Body of pancreas (tissue), 4 donors: ENCODE measurements at regions not wholly inside any gene's neighbourhood (a gene's known extent, or its start where the extent isn't known, plus 50 kb on each side); places are given as distances from the start of the nearest gene placed in this dataset.

Experiments
- ATAC-seq: fragments of 150-250 bp; one replicate; pipeline ENCODE4 v1.9.1; 2016
- DNase-seq, 4 donors: peaks; one replicate each; pipeline ENCODE4 v3.0.0-alpha.2; 2019
- H3K27ac ChIP-seq, 4 donors: fragments of 200-600 bp; sonication (generic); 1 replicate in 3 of 4; 2 replicates in 1 of 4; pipeline versions ENCODE4 v1.5.1 to v1.6.1; 2016 to 2019; ENCODE audit warnings: mild to moderate bottlenecking in 1 of 4, mixed read lengths in 1 of 4, moderate library complexity in 1 of 4
- H3K27me3 ChIP-seq, 2 donors: fragments of 200-600 bp; sonication (generic); one replicate each; pipeline ENCODE4 v1.6.0; 2016; ENCODE audit warnings: mild to moderate bottlenecking in 1 of 2
- H3K36me3 ChIP-seq, 2 donors: fragments of 200-600 bp; sonication (generic); replicated peaks in 1 of 2; 2 replicates each; pipeline ENCODE4 v1.5.1; 2016; ENCODE audit warnings: low read depth in 2 of 2; ENCODE audit not compliant: insufficient read depth in 1 of 2
- H3K4me1 ChIP-seq: fragments of 200-600 bp; sonication (generic); one replicate; pipeline ENCODE4 v1.6.0; 2016
- H3K4me3 ChIP-seq, 2 donors: fragments of 200-600 bp; sonication (generic); 1 replicate in 1 of 2; 2 replicates in 1 of 2; pipeline ENCODE4 v1.5.1; 2016 to 2019
- H3K9me3 ChIP-seq, 3 donors: fragments of 200-600 bp; sonication (generic); 1 replicate in 2 of 3; 2 replicates in 1 of 3; pipeline ENCODE4 v1.5.1; 2016
- CTCF ChIP-seq, 7 experiments: fragments of 450-650 bp in 4 of 7; fragments of 200-600 bp in 3 of 7; sonication (generic) in 3 of 7; IDR thresholded peaks; one replicate each; pipeline ENCODE4 v1.5.1; 2016 to 2019; ENCODE audit warnings: antibody characterized with exemption in 7 of 7
- POLR2A ChIP-seq, 3 donors: fragments of 450-650 bp; IDR thresholded peaks; one replicate each; pipeline ENCODE4 v1.6.1; 2016; ENCODE audit warnings: antibody characterized with exemption in 3 of 3, mild to moderate bottlenecking in 2 of 3
- WGBS, 2 donors: methylation state at CpG; one replicate each; pipeline ENCODE4 v1.1.5; 2017; 5-methylcytosine and 5-hydroxymethylcytosine counted together
- intact Hi-C: fragments of 100-400 bp; cut with DNase I; formaldehyde crosslinking; loops from one replicate; pipeline ENCODE4 v1.15.1; 2023

- intact Hi-C loops, result no loop called here
- ATAC-seq (no peak), DNase-seq (no peak)
- H3K4me1 ChIP-seq, result peaks cover 30% of the 10 kb centered on the region
- no peaks in the 10 kb centered on the region for H3K27me3 ChIP-seq
- TF ChIP-seq POLR2A (IDR thresholded peaks at IDR 0.05), result no peak
- no peak for TF ChIP-seq CTCF (IDR thresholded peaks at IDR 0.05)
- 82 to 85% methylated on average over 6 of the region's 6 CpGs for WGBS, 2 donors
- H3K9me3 ChIP-seq, result no peaks in the 10 kb centered on the region
- no peaks in the 10 kb centered on the region for H3K36me3 ChIP-seq
- H3K27ac ChIP-seq, result peak overlapping the region in 1 of 4 donors; percentile 56
- no peak overlapping the region for H3K4me3 ChIP-seq
Measured at GRCh38 chr3:188037965-188038581, 115.9 kb upstream of the LPP start.

DNA sequence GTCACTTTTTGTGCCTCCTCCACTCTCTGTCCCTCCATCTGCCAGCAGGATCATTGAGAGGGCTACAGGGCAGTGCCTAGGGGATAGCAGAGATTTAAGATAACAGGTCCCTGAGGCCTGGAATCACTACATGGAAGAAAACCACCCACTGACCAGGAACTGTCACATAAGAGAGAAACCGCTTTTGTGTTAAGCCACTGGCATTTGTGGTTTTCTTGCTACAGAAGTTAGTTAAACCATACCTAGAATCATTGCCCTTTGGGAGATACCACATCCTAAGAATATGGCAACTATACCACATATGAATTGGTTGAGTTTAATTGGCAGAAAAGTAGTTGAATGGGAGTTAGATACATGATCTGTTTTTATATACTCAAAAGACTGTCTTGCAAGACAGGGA is 112.8 kb upstream of the LPP start:
- no peak for ATAC-seq
- H3K4me3 ChIP-seq, result no peak overlapping the region
- H3K27ac ChIP-seq, result no peak overlapping the region
- H3K27me3 ChIP-seq, result no peaks in the 10 kb centered on the region
- 94 to 100% methylated on average over 1 of the region's 1 CpG for WGBS, 2 donors
- no peaks in the 10 kb centered on the region for H3K9me3 ChIP-seq
- DNase-seq, result no peak
- intact Hi-C loops, result no loop called here
- H3K4me1 ChIP-seq, result peaks cover 21% of the 10 kb centered on the region
- no peak for TF ChIP-seq CTCF (IDR thresholded peaks at IDR 0.05)
- no peak for TF ChIP-seq POLR2A (IDR thresholded peaks at IDR 0.05)
- H3K36me3 ChIP-seq, result no peaks in the 10 kb centered on the region

- Histone ChIP-seq H3K27ac (no peak overlapping the region), H3K27me3 (no peaks in the 10 kb centered on the region), H3K9me3 (no peaks in the 10 kb centered on the region), H3K4me1 (peaks cover 14% of the 10 kb centered on the region), H3K36me3 (no peaks in the 10 kb centered on the region), H3K4me3 (no peak overlapping the region)
- 98% methylated on average over 5 of the region's 5 CpGs for WGBS, 2 donors
- intact Hi-C loops, result no loop called here
- TF ChIP-seq POLR2A (IDR thresholded peaks at IDR 0.05) (no peak), CTCF (IDR thresholded peaks at IDR 0.05) (no peak)
- DNase-seq (no peak), ATAC-seq (no peak)
Measured at GRCh38 chr3:188041895-188042294, 112.1 kb upstream of the LPP start.

DNA sequence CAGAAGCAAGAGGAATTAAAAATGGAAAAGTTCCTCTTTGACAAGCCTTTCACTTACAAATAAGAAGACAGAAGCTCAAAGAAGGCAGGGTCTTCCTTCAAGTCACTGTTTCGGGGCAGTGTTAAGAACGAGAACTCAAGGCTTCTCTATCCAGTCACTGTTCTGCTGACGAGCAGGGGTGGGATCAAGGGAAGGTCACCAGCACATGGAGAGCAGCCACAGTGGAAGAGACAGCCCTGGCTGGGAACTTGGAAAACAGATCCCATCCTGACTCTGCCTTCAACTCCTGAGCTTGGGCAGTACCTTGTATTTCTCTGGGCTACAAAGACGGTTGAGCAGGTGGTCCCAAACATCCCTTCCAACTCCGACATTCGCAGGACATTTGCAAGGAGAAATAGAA is 111.5 kb upstream of the LPP start:
- Histone ChIP-seq H3K4me3 (no peak overlapping the region), H3K4me1 (peaks cover 9% of the 10 kb centered on the region), H3K36me3 (no peaks in the 10 kb centered on the region), H3K27me3 (no peaks in the 10 kb centered on the region), H3K9me3 (no peaks in the 10 kb centered on the region), H3K27ac (no peak overlapping the region)
- no peak for ATAC-seq
- TF ChIP-seq POLR2A (IDR thresholded peaks at IDR 0.05) (no peak), CTCF (IDR thresholded peaks at IDR 0.05) (no peak)
- 90 to 92% methylated on average over 6 of the region's 6 CpGs for WGBS, 2 donors
- no peak for DNase-seq
- intact Hi-C loops, result no loop called here

- no peak overlapping the region for H3K4me3 ChIP-seq
- no peak for ATAC-seq
- H3K27me3 ChIP-seq, result no peaks in the 10 kb centered on the region
- WGBS, 2 donors, result 89 to 95% methylated on average over 2 of the region's 2 CpGs
- H3K27ac ChIP-seq, result no peak overlapping the region
- intact Hi-C loops, result no loop called here
- no peak for DNase-seq
- TF ChIP-seq CTCF (IDR thresholded peaks at IDR 0.05), result no peak
- TF ChIP-seq POLR2A (IDR thresholded peaks at IDR 0.05), result no peak
- no peaks in the 10 kb centered on the region for H3K4me1 ChIP-seq
- no peaks in the 10 kb centered on the region for H3K36me3 ChIP-seq
- H3K9me3 ChIP-seq, result no peaks in the 10 kb centered on the region
Measured at GRCh38 chr3:188043891-188044290, 110.1 kb upstream of the LPP start.
